ENCODE measurements at regions not wholly inside any gene's neighbourhood (a gene's known extent, or its start where the extent isn't known, plus 50 kb on each side); places are given as distances from the start of the nearest gene placed in this dataset.

GRCh38 chr12:71321531-71321930 is 118.1 kb upstream of the LGR5 start:
- TF ChIP-seq CTCF (IDR thresholded peaks at IDR 0.05) (no peak), POLR2A (IDR thresholded peaks at IDR 0.05) (no peak)
